Type B pancreatic cell (in vitro differentiated cells): ENCODE measurements at regions not wholly inside any gene's neighbourhood (a gene's known extent, or its start where the extent isn't known, plus 50 kb on each side); places are given as distances from the start of the nearest gene placed in this dataset.

ENCODE experiments used
- DNase-seq: peaks from one replicate; pipeline ENCODE4 v3.0.0; 2021; ENCODE audit warnings: mixed read lengths; ENCODE audit not compliant: unreplicated experiment; ENCODE audit errors: extremely low spot score
- H3K27ac Mint-ChIP-seq: 2 replicates; pipeline ENCODE4 v1.8.0; 2021; ENCODE audit warnings: mild to moderate bottlenecking, mixed read lengths
- H3K27me3 Mint-ChIP-seq: 2 replicates; pipeline ENCODE4 v1.8.0; 2021; ENCODE audit warnings: mixed read lengths
- H3K36me3 Mint-ChIP-seq: 2 replicates; pipeline ENCODE4 v1.8.0; 2021; ENCODE audit warnings: mixed read lengths
- H3K4me1 Mint-ChIP-seq: one replicate; pipeline ENCODE4 v1.8.0; 2021; ENCODE audit warnings: mixed read lengths; ENCODE audit not compliant: unreplicated experiment
- H3K4me3 Mint-ChIP-seq: 2 replicates; pipeline ENCODE4 v1.8.0; 2021; ENCODE audit warnings: mild to moderate bottlenecking, mixed read lengths
- H3K9me3 Mint-ChIP-seq: 2 replicates; pipeline ENCODE4 v1.8.0; 2021; ENCODE audit warnings: mixed read lengths
- CTCF ChIP-seq: fragments of 200-600 bp; sonication (generic); conservative IDR thresholded peaks from 2 replicates; pipeline ENCODE4 v1.5.0; 2021; ENCODE audit warnings: antibody characterized with exemption, mild to moderate bottlenecking

GRCh38 chr10:33454554-33454953 is 120.1 kb upstream of the NRP1 start:
- no peak for TF ChIP-seq CTCF
- Mint-ChIP-seq H3K27me3 (no peaks in the 10 kb centered on the region), H3K27ac (no peak overlapping the region), H3K9me3 (peaks cover 6% of the 10 kb centered on the region), H3K4me1 (no peaks in the 10 kb centered on the region), H3K4me3 (no peak overlapping the region), H3K36me3 (no peaks in the 10 kb centered on the region)
- DNase-seq = no peak

- H3K27ac Mint-ChIP-seq = no peak overlapping the region
- peaks cover 6% of the 10 kb centered on the region for H3K9me3 Mint-ChIP-seq
- no peak for TF ChIP-seq CTCF
- H3K27me3 Mint-ChIP-seq = no peaks in the 10 kb centered on the region
- H3K4me3 Mint-ChIP-seq = no peak overlapping the region
- no peaks in the 10 kb centered on the region for H3K36me3 Mint-ChIP-seq
- no peaks in the 10 kb centered on the region for H3K4me1 Mint-ChIP-seq
- DNase-seq = no peak
Measured at GRCh38 chr10:33453081-33454025, 118.9 kb upstream of the NRP1 start.

GRCh38 chr10:33448421-33449140 is 114.1 kb upstream of the NRP1 start:
- no peak for DNase-seq
- H3K36me3 Mint-ChIP-seq = no peaks in the 10 kb centered on the region
- no peaks in the 10 kb centered on the region for H3K27me3 Mint-ChIP-seq
- H3K27ac Mint-ChIP-seq = no peak overlapping the region
- H3K9me3 Mint-ChIP-seq = peaks cover 6% of the 10 kb centered on the region
- H3K4me3 Mint-ChIP-seq = no peak overlapping the region
- no peak for TF ChIP-seq CTCF
- H3K4me1 Mint-ChIP-seq = no peaks in the 10 kb centered on the region

GRCh38 chr10:33441561-33441960 is 107.1 kb upstream of the NRP1 start:
- H3K4me3 Mint-ChIP-seq = no peak overlapping the region
- no peak overlapping the region for H3K27ac Mint-ChIP-seq
- DNase-seq = no peak
- no peaks in the 10 kb centered on the region for H3K36me3 Mint-ChIP-seq
- no peaks in the 10 kb centered on the region for H3K27me3 Mint-ChIP-seq
- no peaks in the 10 kb centered on the region for H3K9me3 Mint-ChIP-seq
- TF ChIP-seq CTCF = no peak
- H3K4me1 Mint-ChIP-seq = no peaks in the 10 kb centered on the region

GRCh38 chr10:33434933-33435332 is 100.5 kb upstream of the NRP1 start:
- no peak overlapping the region for H3K27ac Mint-ChIP-seq
- no peak overlapping the region for H3K4me3 Mint-ChIP-seq
- no peaks in the 10 kb centered on the region for H3K4me1 Mint-ChIP-seq
- H3K9me3 Mint-ChIP-seq = no peaks in the 10 kb centered on the region
- no peaks in the 10 kb centered on the region for H3K36me3 Mint-ChIP-seq
- peaks cover 3% of the 10 kb centered on the region for H3K27me3 Mint-ChIP-seq
- TF ChIP-seq CTCF = no peak
- DNase-seq = no peak
